NCI-H2196 (cell line): ENCODE measurements at regions not wholly inside any gene's neighbourhood (a gene's known extent, or its start where the extent isn't known, plus 50 kb on each side); places are given as distances from the start of the nearest gene placed in this dataset.
"Not testable (repeated sequence)": the region's sequence is repeated elsewhere in the genome, so short reads cannot be mapped to it uniquely, and the experiment has no call there.

Experiments
- DNase-seq: peaks from one replicate; lab custom pipeline; 2025; ENCODE audit not compliant: unreplicated experiment; lab: John Stamatoyannopoulos, UW

DNA sequence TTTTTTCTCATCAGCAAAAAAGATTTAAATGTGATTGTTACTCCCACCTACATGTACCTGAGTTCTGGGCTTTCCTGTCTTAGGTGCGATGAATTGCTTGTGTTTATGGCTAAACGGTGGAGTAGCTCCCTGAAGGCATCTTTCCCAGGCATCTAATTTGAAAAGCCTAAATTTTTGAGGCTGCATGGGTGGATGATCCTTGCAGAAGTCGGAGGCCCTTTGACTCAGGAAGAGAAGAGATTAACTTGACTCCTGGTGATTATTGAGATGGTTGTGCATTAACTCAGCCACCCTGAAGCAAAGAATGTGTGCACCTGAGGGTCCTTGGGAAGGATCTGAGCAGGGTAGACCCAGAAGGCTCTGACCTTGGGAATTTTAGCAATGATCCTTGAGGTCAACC lies 155.6 kb upstream of the SEMA3C start:
- no peak for DNase-seq

DNA sequence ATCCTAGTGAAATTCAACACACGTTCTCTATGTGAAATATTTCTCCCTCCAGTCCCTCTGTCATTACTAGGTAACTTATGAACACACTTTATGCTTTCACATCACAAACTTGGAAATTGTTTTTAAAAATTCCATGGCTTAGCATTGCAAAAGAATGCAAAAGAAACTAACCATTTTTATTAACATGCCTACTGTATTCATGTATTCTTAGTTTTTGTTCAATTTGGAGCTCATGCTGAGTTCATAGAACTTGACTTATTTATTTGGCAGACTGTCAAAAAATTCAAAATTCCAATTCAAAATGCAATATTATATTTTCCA lies 155.0 kb upstream of the SEMA3C start:
- DNase-seq: no peak

DNA sequence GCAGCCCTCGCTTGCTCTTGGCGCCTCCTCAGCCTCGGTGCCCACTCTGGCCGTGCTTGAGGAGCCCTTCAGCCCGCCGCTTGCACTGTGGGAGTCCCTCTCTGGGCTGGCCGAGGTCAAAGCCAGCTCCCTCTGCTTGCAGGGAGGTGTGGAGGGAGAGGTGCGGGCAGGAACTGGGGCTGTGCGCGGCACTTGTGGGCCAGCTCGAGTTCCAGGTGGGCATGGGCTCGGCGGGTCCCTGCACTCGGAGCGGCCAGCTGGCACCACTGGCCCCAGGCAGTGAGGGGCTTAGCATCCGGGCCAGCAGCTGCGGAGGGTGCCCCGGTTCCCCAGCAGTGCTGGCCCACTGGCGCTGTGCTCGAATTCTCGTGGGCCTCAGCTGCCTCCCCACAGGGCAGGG lies 152.1 kb upstream of the SEMA3C start:
- DNase-seq: no peak

DNA sequence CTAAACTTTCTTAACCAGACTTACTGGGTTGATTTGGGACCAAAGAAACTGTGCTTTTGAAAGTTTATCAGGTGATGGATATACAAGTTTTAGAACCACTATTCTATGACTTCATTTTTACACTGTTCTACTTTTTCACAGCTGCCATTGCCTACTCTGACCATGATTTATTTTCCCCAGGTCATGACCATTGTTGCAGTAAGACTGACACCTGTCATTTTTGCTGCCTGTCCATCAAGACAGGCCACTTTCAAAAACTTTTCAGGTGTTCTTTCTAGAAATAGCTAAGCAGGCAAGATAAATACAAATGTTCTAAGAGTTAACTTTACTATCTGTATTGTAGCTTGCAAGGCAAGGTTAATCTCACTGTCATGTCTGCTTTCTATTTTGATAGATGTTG lies 147.9 kb upstream of the SEMA3C start:
- DNase-seq: no peak

DNA sequence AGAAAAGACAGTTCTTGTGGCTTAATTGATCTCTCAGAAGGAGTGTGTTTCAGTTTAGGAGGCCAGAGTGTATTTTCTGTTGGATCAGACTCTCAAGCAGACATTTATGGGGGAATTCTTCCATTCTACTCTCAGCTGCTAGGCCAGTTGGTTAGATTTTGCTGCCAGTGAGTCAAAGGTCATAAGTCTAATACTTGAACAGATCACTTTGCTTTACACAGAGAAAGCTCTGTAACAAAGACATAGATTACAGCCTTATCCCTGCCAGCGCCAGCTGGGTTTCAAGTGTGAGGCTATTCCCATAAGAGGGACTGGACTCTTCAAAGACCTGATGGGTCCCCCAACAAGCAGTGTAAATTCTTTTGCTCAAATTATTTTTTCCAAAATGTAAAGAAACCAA lies 145.6 kb upstream of the SEMA3C start:
- DNase-seq: no peak

DNA sequence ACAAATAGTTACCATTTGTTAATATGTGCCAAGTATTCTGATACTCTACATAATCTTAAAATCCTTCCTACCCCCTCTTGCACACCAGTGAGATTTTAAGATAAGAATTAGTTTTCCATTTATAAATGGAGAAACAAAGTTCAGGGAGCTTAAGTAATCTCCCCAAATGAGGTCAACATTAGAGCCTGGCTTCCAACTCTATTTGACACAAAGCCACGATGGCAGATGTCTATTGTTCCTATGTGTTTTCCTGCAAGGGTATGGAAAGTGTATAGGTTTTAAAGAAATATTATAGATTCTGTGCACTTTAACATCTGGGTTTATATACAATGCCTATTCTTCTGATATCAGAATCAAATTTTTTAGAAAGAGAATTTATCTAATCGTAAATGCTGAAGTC lies 143.9 kb upstream of the SEMA3C start:
- no peak for DNase-seq

DNA sequence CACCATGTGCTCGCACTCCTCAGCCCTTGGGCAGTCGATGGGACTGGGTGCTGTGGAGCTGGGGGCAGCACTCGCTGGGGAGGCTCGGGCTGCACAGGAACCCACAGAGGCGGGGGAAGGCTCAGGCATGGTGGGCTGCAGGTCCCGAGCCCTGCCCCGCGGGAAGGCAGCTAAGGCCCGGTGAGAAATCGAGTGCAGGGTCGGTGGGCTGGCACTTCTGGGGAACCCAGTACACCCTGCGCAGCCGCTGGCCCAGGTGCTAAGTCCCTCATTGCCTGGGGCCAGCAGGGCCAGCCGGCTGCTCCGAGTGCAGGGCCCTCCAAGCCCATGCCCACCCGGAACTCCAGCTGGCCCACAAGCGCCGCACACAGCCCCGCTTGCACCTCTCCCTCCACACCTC lies 138.6 kb upstream of the SEMA3C start:
- not testable (repeated sequence) for DNase-seq

DNA sequence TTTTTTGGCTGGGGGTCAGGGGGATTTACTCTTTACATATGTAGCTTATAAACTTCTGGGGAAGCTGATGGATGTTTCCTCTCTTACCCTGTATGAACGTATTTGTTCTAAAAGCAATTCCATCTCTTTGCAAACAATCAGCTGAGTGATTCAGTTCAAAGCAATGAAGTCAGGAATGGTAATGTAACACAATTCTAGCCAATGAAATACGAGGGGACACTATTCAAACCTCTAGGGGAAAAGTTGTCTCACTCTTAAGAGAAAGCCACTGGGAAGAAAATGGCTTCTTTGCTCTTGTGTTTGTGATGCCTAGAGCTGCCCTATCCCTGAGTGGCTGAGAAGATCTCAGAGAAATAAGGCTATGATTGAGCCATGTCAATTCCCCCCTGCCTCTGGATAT lies 134.8 kb upstream of the SEMA3C start:
- DNase-seq: no peak

DNA sequence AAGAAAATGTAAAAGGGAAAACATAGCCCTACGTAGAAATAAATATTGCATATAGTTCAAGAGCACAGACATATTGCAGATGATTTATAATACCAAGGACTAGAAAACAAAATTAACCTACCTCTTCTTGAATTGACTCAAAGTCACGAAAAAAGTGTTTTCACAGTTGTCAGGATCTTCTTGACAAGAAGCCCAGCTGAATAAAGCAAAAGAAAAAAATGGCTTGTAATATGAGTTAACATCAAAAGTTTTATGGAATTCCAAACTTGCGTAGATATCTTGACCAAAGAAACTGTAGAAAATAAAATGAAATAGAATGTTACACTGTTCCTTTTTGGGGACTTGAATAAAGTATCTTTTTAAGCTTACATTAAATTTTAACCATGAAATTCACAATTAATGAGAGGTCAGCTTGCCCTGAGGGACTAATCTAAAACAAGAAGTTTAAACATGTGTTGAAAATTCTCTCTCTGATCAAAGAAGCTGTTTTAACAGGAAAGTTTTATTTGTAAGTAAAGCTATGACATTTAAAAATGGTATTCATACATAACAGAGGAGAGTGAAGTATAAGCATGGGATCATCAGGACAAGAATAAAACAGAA lies 133.1 kb upstream of the SEMA3C start:
- DNase-seq: no peak

DNA sequence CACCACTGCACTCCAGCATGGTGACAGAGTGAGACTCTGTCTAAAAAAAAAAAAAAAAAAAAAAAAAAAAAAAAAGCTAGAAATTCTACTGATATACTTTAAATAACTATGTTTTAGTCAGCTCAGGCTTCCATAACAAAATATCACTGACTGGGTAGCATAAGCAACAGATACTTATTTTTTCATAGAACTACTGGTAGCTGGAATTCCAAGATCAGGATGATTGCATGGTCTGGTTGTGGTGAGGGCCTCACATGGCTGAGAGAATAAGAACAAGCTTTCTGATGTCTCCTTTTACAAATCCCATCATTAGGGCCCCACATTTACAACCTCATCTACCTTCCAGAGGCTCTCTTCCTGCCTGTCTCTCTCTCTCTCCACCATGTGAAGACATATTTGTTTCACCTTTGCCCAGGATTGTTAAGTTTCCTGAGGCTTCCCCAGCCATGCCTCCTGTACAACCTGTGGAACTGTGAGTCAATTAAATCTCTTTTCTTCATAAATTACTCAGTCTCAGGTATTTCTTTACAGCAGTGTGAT lies 126.7 kb upstream of the SEMA3C start:
- DNase-seq: no peak

DNA sequence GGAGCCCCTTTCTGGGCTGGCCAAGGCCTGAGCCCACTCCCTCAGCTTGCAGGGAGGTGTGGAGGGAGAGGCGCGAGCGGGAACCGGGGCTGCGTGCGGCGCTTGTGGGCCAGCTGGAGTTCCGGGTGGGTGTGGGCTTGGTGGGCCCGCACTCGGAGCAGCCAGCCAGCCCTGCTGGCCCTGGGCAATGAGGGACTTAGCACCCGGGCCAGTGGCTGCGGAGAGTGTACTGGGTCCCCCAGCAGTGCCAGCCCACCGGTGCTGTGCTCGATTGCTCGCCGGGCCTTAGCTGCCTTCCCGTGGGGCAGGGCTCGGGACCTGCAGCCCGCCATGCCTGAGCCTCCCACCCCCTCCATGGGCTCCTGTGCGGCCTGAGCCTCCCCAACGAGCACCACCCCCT lies 123.8 kb upstream of the SEMA3C start:
- DNase-seq: not testable (repeated sequence)

DNA sequence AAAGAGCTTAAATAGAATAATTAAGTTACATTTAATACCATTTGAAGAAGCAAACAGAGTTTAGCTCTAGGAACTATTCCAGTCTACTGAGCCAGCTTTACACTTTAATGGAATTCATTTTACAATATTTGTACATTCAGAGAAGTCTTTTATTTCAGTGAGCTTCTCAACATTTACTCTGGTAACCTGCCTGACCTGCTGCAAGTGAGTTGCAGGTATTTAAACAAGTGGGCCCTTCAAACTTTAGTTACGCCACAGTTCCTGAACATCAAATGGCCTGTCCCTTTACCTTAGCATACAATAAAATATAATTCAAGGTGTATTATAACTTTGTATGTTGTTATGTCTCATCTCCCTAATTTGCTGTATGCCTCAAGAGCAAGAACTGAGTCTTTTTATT lies 121.6 kb upstream of the SEMA3C start:
- DNase-seq: no peak

DNA sequence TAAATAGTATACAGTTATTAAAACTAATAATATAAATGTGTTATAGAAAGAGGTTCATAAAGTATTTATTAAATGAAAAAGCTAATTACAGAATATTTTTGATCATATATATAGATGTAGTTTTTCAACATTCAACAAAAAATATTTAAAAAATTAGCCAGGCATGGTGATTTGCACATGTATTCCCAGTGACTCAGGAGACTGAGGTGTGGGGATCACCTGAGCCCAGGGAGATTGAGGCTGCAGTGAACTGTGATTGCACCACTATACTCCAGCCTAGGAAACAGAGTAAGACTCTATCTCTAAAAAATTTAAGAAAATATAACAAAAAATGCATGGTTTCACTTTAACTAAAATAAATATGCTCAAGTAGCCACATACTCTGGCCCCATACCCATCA lies 118.0 kb upstream of the SEMA3C start:
- no peak for DNase-seq

DNA sequence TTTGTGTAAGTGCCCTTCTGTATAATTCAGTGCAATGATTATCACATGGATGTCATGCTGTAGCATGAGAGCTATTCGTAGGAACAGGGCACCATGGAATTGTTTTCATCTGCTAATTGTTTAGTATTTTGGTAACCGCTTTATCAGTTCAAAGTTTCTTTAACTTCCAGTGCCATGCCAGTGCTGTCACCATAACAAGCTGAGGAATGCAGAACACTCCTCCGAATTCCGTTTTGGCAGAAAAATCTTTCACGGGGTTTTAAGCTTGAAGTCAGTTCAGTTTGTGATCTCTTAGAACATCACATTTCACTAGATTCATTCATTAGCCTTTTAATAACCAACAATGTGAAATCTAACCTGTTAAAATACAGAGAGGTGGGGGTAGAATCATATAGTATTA lies 117.2 kb upstream of the SEMA3C start:
- no peak for DNase-seq

DNA sequence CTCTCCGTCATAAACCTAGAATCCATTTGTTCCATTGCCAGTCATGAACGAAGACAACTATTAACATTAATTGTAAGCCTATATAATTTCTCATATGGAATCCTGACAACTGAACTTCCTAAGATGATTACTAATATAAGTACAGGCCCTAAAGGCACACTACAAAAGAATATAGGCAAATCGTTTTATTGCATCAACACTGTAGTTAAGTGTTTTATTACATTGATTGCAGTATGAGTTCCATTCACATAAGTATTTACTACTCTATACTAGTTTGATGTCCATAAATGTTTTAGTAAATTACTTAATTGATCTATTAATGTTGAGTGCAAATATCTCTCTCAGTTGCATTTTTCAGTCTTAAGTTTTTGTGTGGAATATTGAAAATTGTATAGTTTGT lies 113.1 kb upstream of the SEMA3C start:
- DNase-seq: no peak

DNA sequence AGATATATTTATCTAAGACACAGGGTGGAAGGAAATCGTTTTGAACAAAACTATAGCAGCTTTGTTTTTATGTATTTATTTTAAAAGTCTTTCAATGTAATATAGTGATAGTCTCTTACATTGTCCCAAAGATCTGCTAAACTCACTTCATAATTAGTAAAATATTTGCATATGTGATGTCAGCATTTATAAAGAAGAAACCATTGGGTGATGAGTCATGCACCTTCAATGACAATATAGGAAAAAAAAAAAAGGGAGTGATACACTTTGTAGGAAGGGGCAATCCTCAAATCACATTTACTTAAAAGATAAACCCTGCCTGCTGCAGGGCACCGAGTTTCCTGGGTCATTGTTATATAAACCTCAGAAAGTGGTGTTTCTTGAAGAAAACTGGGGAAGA lies 112.4 kb upstream of the SEMA3C start:
- DNase-seq: no peak

DNA sequence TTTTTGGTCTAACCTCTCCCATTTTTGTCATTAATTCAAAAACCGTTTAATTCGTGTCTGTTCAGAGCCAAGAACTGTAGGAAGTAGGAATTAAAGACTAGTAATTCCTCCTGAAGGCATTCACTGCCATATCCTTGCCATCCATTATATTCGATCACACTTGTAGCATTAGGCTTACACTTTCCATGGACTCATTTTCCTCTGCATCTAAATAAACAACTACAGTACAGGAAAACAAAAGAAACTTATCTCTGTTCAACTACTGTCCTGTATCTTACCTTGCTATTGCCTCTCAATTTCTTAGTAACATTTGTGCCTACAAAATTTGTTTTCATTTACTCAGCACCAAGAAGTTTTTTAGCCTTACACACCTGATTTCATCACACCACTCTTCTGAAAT lies 111.6 kb upstream of the SEMA3C start:
- no peak for DNase-seq

DNA sequence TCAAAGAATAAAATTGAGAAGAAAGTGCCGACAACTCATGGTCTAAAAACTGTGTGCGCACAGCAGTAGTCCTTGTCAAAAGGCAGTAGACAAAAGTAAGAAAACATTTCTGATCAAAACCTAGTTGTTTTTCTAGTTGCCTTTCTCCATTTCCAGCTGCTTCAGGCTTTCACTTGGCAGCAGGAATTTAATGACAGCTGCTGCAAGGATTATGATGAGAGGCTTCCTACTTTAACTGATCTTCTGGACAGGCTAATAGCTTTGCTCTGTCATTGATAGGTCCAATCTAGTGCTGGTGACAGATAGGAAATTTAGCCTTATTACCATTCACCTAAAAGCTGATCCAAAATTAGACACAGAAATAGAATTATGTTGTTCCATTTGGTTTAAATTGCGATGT lies 110.7 kb upstream of the SEMA3C start:
- no peak for DNase-seq

DNA sequence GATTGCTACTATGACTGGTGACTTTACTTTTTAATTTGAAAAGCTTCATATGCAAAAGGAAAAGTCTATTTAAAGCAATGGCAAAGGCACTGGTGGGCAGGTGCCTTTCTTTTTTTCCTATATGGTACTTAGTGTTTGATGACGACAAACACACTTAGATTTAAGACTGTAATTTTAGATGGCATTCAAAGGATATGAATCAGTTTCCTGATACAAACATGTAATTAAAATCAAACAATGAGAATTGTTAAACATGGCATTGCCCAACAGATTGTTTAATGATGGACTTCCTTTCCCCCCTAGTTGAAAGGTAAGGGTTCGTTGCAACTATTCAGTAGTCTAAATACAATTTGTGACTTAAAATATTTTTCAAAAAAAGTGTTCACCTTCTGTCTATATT lies 106.5 kb upstream of the SEMA3C start:
- DNase-seq: no peak

DNA sequence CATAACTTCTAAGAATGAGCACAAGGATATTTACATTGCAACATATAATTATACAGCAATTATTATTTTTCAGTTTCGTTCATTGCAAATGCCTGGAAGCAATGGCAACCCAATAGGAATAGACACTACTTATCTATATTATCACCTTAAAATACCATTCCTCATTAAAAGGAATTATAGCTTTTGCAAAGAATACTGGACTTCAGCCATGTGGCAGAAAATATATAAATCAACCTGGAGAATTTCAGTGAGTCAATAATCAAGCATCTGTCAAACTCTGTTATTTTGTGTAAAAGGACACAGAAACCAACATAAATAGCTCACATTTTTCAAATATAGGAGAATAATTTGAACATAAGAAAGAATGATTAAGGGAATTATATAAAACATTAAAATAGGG lies 96.1 kb upstream of the SEMA3C start:
- no peak for DNase-seq

DNA sequence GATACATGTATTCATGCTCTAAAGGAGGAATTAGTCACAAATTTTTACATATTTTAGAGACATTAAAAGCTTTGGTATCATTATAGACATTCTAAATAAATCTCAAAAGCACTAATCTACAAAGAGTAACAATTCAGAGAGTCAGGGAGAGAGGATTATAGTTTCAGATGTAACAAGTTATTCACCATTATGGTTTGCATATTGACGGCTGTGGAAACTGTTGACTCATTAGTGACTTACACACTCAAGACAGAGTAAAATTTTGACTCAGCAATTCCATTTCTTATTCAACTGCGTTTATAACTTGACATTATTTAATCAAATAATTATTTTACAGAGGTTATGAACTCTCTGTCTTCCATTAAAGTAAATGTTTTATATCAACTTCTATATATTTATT lies 95.4 kb upstream of the SEMA3C start:
- no peak for DNase-seq

DNA sequence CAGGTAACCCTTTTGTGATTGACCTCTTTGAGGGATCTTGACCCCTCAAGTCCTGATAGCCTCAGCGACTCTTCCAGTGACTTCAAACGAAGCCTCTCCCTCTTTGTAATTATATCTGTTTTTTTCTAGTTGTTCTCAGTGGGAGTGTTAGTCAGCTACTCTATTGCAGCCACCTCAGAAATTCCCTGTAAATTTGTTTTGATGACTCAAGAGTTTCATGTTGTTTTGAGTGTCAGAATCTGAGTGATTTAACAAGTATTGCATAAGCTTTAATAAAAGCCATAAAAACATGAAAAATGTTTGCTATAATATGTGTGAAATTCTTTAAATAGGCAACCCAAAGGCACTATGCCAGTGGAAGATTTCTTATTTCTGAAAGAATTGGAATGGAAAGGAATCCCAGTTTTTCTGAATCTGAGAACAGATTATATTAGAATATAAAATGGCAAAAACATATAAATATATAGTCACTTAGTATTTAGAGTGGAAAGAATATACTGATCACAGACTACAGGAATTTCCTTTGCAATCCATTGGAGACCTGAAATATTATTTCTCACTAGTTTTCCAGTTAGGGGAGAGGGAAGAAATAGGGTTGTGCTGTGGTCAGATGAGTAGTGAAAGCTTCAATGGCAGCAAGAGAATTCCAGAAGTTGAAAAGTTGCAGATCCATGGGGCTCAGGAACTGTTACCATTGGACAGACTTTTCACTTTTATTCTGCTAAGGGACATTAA lies 94.4 kb upstream of the SEMA3C start:
- DNase-seq: no peak

DNA sequence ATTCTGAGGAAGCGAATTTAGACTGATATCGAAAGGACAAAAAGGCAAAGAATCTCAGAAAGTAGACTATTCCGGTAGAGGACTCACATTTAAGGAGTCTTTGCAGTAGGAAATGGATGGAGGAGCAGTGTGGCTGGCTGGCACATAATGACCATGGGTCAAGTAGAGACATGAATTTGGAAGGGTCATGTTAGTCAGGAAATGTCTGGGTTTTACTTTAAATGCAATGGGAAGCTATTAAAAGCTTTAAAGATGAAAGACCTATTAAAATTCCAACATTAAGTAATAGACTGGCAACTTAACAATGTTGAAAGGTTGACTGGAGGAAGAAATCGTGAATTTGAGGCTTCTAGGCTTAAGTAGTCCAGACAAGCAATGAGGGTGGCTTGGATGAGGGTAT lies 90.0 kb upstream of the SEMA3C start:
- no peak for DNase-seq
